ENCODE measurements at regions not wholly inside any gene's neighbourhood (a gene's known extent, or its start where the extent isn't known, plus 50 kb on each side); places are given as distances from the start of the nearest gene placed in this dataset.

- intact Hi-C loops (cut with DNase I): no loop called here
- WGBS: 86% methylated on average over 30 of the region's 30 CpGs
- no peak for DNase-seq (ENCODE audit: low spot score)
- Histone ChIP-seq H3K36me3 (no peaks in the 10 kb centered on the region), H3K27ac (no peak overlapping the region), H3K4me3 (no peak overlapping the region), H3K9me3 (no peaks in the 10 kb centered on the region), H3K4me1 (replicated peaks) (no peaks in the 10 kb centered on the region), H3K27me3 (replicated peaks; ENCODE audit: insufficient read depth) (no peaks in the 10 kb centered on the region)
- TF ChIP-seq CTCF (IDR thresholded peaks at IDR 0.05): no peak
- no peak for TF ChIP-seq POLR2A (IDR thresholded peaks at IDR 0.05)
- no peak for TF ChIP-seq POLR2AphosphoS5 (IDR thresholded peaks at IDR 0.05)
These were observed 70.8 kb downstream of the RGS12 start for GRCh38 chr4:3363411-3364141.

- WGBS: 60% methylated on average over 16 of the region's 17 CpGs
- Histone ChIP-seq H3K4me3 (no peak overlapping the region), H3K27ac (no peak overlapping the region), H3K27me3 (replicated peaks; ENCODE audit: insufficient read depth) (no peaks in the 10 kb centered on the region), H3K9me3 (no peaks in the 10 kb centered on the region), H3K4me1 (replicated peaks) (peaks cover 3% of the 10 kb centered on the region), H3K36me3 (no peaks in the 10 kb centered on the region)
- TF ChIP-seq POLR2AphosphoS5 (IDR thresholded peaks at IDR 0.05): no peak
- no peak for TF ChIP-seq POLR2A (IDR thresholded peaks at IDR 0.05)
- TF ChIP-seq CTCF (IDR thresholded peaks at IDR 0.05): no peak
- no peak for DNase-seq (ENCODE audit: low spot score)
- intact Hi-C loops (cut with DNase I): no loop called here
These were observed 71.4 kb downstream of the RGS12 start for GRCh38 chr4:3364199-3364598.

GRCh38 chr4:3364634-3365314, 72.0 kb downstream of the RGS12 start:
- Histone ChIP-seq H3K36me3 (no peaks in the 10 kb centered on the region), H3K4me1 (replicated peaks) (peaks cover 7% of the 10 kb centered on the region), H3K27ac (no peak overlapping the region), H3K27me3 (replicated peaks; ENCODE audit: insufficient read depth) (no peaks in the 10 kb centered on the region), H3K9me3 (no peaks in the 10 kb centered on the region), H3K4me3 (no peak overlapping the region)
- DNase-seq (ENCODE audit: low spot score): no peak
- intact Hi-C loops (cut with DNase I): no loop called here
- TF ChIP-seq CTCF (IDR thresholded peaks at IDR 0.05): no peak
- TF ChIP-seq POLR2A (IDR thresholded peaks at IDR 0.05): no peak
- 70% methylated on average over 18 of the region's 18 CpGs for WGBS

GRCh38 chr4:3365326-3365725, 72.5 kb downstream of the RGS12 start:
- no peak for TF ChIP-seq POLR2AphosphoS5 (IDR thresholded peaks at IDR 0.05)
- no peak for TF ChIP-seq POLR2A (IDR thresholded peaks at IDR 0.05)
- no peak for TF ChIP-seq CTCF (IDR thresholded peaks at IDR 0.05)
- intact Hi-C loops (cut with DNase I): no loop called here
- 95% methylated on average over 11 of the region's 11 CpGs for WGBS
- Histone ChIP-seq H3K36me3 (no peaks in the 10 kb centered on the region), H3K4me1 (replicated peaks) (peaks cover 7% of the 10 kb centered on the region), H3K9me3 (no peaks in the 10 kb centered on the region), H3K4me3 (no peak overlapping the region), H3K27me3 (replicated peaks; ENCODE audit: insufficient read depth) (no peaks in the 10 kb centered on the region), H3K27ac (no peak overlapping the region)
- no peak for DNase-seq (ENCODE audit: low spot score)
